HPDE6-E6E7 (cell line): ENCODE measurements at regions not wholly inside any gene's neighbourhood (a gene's known extent, or its start where the extent isn't known, plus 50 kb on each side); places are given as distances from the start of the nearest gene placed in this dataset.
"Not testable (repeated sequence)": the region's sequence is repeated elsewhere in the genome, so short reads cannot be mapped to it uniquely, and the experiment has no call there.

Source experiments
- DNase-seq: peaks from one replicate; pipeline ENCODE4 v3.0.0; 2011; ENCODE audit warnings: missing footprints; ENCODE audit errors: extremely low spot score

- peak; percentile 49 for DNase-seq
These were observed 723.2 kb upstream of the AGA start for GRCh38 chr4:178165251-178165950.

GRCh38 chr4:178165951-178166308 is 723.7 kb upstream of the AGA start:
- no peak for DNase-seq

- no peak for DNase-seq
These were observed 731.5 kb upstream of the AGA start for GRCh38 chr4:178173771-178174170.

- no peak for DNase-seq
These were observed 732.5 kb upstream of the AGA start for GRCh38 chr4:178174756-178175155.

GRCh38 chr4:178185517-178185916 is 743.3 kb upstream of the AGA start:
- no peak for DNase-seq

GRCh38 chr4:178192611-178193010 is 750.4 kb upstream of the AGA start:
- DNase-seq = no peak

GRCh38 chr4:178196751-178197374 is 754.6 kb upstream of the AGA start:
- no peak for DNase-seq

- no peak for DNase-seq
These were observed 756.5 kb upstream of the AGA start for GRCh38 chr4:178198691-178199090.

- no peak for DNase-seq
These were observed 760.2 kb upstream of the AGA start for GRCh38 chr4:178202422-178202821.

- DNase-seq = peak; percentile 11
These were observed 763.6 kb upstream of the AGA start for GRCh38 chr4:178205826-178206225.

- no peak for DNase-seq
These were observed 773.1 kb upstream of the AGA start for GRCh38 chr4:178215309-178215708.

- DNase-seq = no peak
These were observed 773.5 kb upstream of the AGA start for GRCh38 chr4:178215763-178216162.

GRCh38 chr4:178226421-178226820 is 784.2 kb upstream of the AGA start:
- DNase-seq = not testable (repeated sequence)

GRCh38 chr4:178233906-178234305 is 791.7 kb upstream of the AGA start:
- no peak for DNase-seq

GRCh38 chr4:178240891-178241290 is 798.7 kb upstream of the AGA start:
- no peak for DNase-seq

GRCh38 chr4:178241601-178242118 is 799.4 kb upstream of the AGA start:
- DNase-seq = no peak

- DNase-seq = no peak
These were observed 800.4 kb upstream of the AGA start for GRCh38 chr4:178242655-178243054.

- DNase-seq = no peak
These were observed 802.5 kb upstream of the AGA start for GRCh38 chr4:178244785-178245184.

- DNase-seq = no peak
These were observed 812.9 kb upstream of the AGA start for GRCh38 chr4:178255172-178255571.

GRCh38 chr4:178258603-178259002 is 816.4 kb upstream of the AGA start:
- DNase-seq = no peak

- DNase-seq = no peak
These were observed 817.3 kb upstream of the AGA start for GRCh38 chr4:178259566-178259965.

- no peak for DNase-seq
These were observed 821.8 kb upstream of the AGA start for GRCh38 chr4:178264001-178264400.

- DNase-seq = no peak
These were observed 829.1 kb upstream of the AGA start for GRCh38 chr4:178271386-178271785.

GRCh38 chr4:178273168-178273567 is 830.9 kb upstream of the AGA start:
- no peak for DNase-seq
